HG03196 (cell line): ENCODE measurements at regions not wholly inside any gene's neighbourhood (a gene's known extent, or its start where the extent isn't known, plus 50 kb on each side); places are given as distances from the start of the nearest gene placed in this dataset.

Experiments used
- ATAC-seq: cut with Tn5 transposase; IDR thresholded peaks from one replicate; pipeline ENCODE4 v1.9.1; 2021; ENCODE audit not compliant: unreplicated experiment

DNA sequence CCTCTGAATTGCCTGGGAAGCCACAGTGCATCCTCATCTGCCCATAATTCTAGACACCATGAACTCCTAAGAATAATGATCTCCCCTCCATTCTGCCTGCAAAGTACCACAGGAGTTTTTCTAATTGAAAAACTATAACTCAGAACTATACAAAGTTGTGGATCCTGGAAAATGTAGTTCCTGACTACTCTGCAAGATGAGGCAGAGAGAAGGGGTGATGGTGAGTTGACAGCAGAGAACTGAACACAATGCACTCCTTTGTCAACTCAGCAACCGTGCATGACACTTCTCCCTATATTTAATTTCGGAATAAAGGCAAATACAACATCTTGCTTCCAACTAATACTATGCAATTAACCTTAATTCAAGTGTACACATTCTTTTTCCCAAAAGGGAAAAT, 471.1 kb upstream of the FAM98A start:
- no peak for ATAC-seq

DNA sequence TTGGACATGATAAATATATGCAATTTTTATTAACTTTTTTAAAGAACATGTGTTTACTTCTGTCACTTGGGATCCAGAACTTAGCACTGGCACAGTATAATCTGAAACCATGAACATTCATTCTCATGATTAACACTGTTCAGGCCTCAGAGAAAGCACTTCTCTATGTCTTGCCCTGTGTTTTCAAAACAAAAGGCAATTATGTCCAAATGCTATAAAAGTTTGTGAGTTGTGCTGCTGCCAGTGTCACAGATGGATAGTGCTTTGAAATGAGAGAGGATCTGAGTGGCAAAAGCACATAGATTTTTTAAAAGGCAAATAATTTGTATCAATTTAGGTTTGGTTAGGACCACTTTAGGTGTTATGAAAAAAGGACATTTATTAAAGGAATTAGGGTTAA, 470.5 kb upstream of the FAM98A start:
- ATAC-seq = no peak

DNA sequence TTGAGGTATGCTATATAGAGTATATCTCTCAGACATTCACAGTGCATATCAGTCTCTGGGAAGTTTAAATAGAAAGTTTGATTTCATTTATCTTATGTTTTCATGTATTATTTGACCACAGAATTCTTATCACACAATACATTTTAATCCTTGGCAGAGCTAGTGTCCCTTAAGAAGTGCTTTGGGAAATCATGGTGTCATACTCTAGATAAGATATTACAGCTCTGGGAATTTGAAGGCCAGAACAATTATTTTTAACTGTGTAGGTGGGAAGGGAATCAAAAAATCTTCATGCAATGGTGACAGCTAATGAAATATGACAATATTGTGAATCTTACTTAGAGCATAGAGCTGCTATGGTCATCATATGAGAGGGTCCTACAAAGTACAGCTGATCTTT, 451.3 kb upstream of the FAM98A start:
- ATAC-seq = no peak

DNA sequence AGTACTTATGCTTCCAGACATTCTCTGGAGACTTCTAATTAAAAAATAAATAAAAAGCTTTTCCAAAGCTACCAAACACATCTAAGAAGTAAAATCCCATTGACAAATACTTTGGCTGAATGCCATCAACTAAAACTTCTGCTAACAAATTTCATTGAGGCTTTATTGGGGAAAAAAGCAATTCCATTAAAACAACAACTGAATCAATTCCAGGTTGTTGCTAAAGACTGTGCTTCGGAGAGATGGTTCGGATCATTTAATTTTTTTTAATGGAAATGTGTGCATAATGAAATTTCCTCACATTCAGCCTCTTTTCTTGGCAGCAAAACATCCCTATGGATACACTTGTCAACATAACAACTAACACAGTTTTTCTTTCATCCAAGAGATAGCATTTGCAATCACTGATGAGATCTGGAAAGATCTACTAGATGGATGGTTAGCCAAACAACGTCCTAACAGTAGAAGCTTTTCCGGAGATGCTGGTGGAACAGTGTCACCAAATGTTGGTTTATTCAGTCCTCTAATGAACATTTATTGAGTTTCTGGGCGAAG, 446.1 kb upstream of the FAM98A start:
- ATAC-seq = no peak

DNA sequence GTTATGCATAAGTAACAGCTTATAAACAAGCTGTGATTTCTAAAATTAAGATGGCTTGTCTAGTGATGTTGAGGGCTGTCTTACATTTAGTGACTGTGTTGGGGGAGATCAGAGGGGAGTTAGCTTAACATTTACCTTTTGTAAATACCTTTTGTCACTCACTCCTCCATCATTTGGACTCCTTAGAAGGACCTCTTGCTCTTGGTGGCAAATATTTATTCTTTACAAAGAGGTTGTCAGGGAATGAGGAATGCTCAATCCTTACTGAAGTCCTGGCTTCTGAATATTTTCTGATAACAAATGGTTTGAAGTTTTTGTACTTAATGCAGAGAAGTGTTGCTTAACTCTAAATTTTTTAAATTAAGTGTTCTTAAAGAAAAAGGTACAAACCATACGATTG, 438.8 kb upstream of the FAM98A start:
- ATAC-seq = no peak

DNA sequence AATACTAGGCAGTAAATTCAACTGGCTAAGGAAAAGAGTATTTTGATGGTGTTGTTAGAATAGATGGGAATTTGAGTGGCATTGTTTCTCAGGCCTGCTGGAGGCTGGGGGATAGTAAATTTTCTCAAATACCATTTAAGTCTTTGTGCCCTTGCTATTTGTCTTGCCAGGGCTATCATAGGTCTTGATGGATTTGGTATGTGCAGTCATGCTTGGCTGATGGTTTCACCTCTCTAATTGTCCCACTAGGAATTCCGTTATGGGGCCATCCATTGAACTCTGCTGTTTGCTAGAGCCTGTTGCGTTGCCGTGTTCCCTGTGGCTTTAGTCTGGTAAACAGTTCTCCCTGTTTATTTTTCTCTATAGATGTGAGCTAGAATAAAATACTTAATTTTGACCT, 438.1 kb upstream of the FAM98A start:
- no peak for ATAC-seq

DNA sequence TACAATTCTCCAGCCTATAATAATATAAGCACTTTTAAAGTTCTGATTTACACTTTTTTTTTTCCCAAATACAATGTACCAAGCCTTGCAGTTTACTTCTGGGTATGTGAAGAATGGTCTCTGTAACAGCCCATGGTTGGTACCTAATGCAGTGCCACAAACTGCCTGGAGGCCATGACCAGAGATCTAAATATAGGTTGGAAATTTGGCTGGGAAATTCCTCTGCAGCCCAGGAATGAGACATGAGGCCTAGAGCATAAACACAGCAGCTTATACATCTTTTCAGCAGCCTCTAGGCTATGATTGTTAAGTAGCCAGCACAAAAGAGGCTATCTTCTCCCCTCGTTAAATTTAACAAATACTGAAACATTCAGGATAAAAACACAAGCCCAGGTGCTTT, 432.0 kb upstream of the FAM98A start:
- ATAC-seq = no peak

DNA sequence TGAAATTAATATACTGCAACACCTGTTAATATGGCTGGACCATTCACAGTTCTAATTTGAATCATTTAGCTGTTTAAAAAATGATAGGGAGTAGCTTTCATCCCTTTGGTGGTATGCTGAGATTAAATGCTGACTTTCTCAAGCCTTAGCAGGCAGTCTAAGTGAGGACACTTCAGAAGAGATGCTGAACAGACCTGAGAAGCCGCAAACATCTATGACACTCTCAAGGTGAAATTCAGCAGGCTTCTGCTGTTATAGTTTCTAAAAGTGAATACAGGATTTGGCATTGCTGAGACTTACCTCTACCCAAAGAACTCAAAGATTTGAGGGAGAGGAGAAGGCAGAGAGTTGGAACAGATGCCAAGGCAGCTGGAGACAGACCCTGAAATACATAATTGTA, 431.2 kb upstream of the FAM98A start:
- no peak for ATAC-seq

DNA sequence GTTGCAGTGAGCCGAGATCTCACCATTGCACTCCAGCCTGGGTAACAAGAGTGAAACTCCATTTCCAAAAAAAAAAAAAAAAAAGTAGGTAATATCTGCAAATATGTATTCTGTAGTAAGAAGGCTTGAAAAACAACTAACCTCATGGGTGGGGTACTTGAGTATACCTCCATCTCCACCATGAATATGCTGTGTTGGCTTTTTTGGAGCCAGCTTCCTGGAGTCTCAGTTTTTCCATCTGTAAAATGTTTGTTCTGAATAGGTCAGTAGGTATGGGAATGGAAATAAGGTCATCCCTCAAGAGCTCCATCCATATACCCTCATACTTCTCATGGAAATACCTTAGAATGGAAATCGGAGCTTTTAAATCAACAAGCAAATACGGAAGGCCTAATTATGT, 430.0 kb upstream of the FAM98A start:
- no peak for ATAC-seq

DNA sequence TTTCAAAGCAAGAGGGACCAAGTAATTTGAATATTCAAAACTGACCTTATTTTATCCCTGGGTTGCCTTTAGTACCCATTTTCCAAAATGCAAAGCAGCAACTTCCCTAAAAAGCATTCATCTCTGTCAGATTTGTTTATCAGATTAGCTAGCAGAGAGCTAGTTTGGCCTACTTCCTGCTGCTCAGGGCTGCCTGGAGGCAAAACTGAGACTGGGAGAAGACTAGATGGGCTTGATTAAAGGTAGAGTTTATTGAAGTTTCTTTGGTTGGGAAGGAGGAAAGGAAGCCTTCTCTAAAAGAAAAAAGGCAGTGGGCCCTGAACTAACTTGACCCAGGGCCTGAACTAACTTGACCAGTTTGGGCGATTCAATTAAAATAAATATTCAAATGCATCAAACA, 426.1 kb upstream of the FAM98A start:
- no peak for ATAC-seq

DNA sequence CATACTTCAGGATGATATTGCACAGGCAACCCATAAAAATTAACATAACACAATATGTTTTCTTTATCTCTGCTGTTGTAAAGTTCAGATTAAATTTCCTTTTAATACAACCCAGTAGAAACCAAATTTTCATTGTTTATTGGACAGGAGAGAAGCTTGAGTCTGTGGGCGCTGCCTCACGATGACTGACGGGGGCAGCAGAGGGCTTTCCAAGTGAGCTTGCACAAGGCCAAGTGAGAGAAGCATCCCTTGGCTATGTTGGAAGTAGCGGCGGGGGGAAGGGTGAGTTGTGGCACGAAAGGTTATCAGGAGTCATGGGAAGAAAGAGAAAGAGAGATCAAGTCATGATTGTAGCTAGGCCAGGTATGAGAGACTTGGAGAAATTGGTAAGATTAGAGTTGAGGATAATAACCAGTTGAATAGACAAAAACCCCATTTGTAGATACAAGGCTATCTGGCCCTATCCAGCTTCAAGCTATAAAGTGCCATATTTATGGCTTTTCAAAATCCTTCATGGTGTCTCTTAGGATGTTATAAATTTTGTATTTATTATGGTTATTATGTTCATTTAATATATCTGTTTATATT, 413.7 kb upstream of the FAM98A start:
- ATAC-seq = no peak

DNA sequence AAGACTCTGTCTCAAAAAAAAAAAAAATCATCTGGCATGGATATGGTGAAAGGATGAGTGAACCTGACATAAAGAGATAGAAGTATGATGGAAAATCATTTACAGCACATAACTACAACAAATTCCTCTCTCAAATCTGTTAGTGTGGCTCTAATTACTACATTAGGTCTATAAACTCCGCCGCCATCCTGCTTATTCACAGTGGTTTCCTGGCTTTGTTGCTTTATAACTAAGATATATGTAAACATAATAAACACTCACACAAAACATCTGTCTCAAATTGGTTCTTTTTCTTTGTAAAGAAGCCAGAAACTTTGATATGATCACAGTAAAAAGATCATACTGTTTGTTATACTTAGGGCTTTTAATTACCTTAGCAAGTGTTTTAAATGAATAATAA, 412.6 kb upstream of the FAM98A start:
- ATAC-seq = no peak

DNA sequence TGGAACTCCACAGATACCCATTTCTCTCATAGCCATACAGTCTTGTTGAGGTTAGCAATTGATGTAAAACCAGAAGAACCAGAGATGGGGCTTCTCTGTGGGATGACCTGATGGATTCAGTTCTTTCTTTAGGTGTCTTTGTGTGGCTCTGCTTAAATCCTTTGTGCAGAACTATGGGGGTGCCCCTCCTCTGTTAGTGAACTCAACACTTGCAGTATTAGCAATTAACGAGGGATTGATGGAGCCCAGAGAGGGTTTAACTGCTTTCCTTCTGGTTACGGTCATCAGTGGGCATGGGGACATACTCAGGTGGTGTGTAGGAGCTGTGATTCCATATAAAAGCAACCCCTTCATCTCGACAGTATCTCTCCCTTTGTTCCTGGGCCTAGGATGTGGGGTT, 406.8 kb upstream of the FAM98A start:
- ATAC-seq = no peak

DNA sequence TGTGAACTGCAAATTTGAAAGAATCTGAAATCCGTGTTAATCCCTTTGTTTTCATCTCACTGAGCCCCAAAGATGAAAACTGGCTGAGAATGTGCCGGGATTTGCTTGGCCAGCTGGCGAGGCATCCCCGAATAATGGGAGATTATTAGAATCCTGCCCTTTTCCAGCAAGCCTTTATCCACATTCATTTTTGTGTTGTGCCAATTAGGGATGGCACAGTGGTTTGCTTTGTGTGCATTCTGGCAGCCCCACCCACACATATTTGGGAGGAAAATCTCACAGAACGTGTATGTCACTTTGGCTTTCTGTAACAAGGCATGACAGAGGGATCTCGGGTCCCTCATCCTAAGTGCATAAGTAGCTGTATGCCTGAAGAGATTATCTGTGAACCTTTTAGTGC, 405.8 kb upstream of the FAM98A start:
- no peak for ATAC-seq

DNA sequence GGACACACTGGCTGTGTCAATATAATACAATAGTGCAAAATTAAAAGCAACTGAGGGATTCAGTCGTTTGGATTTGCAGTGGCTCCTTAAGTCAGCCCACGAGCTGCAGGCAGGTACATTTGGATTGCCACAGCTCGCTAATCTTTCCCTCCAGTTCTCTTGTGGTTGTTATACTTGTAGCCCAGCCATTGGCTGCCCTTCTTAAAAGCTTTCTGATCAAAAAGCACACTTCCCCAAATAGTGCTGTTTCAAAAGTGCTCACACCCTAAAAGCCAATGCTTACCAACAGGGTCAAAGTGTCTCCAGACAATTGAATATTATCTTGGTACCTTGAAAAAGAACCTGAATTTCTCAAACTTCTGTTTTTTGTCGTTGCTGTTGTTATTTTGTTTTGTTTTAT, 404.7 kb upstream of the FAM98A start:
- ATAC-seq = no peak

DNA sequence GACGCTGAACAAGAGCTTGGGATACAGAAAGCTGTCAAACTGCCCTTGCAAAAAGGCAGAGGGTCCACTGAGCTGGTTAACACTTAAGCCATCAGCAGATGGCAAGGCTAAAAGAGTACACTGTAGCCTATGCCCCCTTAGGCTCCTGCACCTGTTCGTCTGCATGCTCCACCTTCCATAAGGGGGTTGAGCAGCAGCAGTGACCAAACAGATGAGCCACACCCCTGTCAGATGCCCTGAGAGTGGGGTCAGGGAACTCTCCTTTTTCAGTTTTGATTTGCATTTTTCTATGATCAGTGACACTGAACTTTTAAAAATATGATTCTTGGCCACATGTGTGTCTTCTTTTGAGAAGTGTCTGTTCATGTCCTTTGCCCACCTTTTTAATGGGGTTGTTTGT, 402.5 kb upstream of the FAM98A start:
- no peak for ATAC-seq

DNA sequence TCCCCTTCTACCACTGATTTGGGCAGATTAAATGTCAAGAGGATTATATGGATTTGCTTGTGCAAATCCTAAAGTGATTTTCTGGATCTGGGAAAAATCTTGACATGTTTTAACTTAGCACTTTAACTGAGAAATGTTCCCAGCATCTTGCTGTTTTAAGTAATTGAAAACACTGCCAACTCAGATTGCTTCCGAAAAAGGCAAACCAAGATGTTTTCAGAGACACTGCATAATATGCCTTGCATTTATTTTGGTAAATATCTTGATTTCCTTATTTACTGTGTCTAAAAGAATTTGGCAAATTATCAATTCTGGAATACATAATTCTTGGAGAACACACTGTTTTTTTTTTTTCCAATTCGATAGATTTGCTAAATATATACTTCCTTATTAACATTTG, 385.0 kb upstream of the FAM98A start:
- ATAC-seq = no peak

DNA sequence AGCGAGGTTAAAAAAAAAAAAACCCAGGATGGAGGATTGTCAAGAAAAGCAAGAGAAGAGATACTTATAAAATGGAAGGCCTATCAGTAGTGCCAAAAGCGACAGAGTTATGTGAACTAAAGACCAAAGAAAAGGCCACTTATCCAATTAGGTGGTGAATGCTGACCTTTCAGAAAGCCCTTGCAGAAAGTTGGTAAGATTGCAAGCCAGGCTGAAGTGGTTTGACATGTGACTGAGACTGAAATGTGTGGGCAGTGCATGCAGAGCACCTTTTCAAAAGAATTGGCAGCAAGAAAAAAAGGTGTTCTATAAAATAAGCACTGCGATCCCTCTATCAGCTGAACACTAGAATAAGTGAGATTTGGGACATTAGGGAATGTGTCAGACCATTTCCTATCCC, 379.4 kb upstream of the FAM98A start:
- ATAC-seq = no peak

DNA sequence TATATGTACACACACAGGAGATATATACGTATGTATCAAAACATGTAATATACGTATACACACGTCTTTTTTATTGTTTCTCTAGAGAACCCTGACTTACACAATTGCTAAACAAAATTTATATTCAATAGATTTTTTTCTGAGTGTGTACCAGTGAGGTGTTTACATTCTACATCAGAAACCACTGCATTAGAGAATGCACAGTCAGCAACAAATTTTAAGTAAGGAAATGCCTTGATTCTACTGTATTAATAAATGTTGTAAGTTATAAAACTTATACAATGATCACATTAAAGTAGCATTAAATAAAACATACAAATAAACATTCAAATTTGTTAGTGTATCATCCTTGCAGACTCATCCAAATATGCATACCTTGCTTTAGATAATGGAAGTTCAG, 376.4 kb upstream of the FAM98A start:
- no peak for ATAC-seq

DNA sequence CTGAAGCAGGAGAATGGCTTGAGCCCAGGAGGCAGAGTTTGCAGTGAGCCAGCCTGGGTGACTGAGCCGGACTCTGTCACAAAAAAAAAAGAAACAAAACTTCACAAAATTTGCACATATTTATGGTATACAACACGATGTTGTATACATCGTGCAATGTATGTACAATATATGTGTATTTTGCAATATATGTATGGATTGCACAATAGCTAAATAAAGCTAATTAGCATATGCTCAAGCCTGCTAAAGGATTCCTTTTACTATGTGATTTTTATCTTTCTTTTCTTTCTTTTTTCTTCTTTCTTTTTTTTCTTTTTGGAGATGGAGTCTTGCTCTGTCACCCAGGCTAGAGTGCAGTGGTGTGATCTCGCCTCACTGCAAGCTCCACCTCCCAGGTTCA, 368.0 kb upstream of the FAM98A start:
- ATAC-seq = no peak

DNA sequence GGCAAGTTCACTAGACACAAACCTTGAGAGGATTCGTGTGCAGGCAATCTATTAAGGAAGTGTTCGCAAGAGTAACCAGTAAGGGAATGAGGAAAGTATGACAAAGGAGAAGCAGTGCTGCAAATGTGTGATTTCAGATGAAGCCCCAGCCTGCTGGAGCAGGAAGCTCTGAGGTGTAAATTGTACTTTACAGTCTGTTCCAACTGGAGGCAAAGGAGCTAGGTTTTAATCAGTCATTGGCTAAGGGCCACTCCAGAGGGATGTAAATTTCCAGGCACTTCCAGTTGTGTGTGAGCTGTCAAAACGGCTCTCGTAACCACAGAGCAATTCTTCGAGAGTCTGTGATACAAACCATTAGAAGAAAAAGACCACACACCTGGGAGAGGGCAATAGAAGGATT, 359.5 kb upstream of the FAM98A start:
- no peak for ATAC-seq

DNA sequence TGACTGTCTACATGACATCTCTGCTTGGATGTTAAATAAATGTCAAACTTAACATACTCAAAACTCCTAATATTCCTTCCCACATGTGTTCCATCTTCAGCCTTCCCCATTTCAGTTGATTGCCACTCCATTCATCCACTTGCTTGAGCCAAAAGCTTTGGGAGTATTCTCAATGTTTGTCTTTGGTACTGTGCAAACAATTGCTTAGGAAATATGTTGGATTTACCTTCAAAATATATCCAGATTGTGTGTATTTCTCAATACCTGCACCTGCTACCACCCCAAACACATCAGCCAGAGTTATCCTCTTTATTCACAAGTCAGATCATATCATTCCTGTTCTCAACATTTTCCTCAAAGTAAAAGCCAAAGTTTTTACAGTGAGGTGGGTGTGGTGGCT, 350.3 kb upstream of the FAM98A start:
- ATAC-seq = no peak

DNA sequence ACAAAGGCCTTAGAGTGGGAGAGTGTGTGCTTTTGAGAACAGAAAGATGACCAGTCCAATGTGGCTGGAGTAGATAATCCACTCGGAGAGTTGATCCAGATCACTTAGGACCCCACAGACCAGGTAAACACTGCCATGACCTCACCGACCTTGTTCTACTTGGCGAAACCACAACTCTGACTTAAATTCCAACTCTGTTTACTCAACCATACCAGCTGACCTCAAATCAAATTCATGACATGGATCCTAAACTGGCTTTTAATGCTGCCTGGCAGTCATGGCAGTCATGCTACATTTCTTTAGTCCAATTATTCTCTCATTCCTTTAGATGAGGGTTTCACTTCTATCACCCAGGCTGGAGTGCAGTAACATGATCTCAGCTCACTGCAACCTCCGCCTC, 347.1 kb upstream of the FAM98A start:
- no peak for ATAC-seq

DNA sequence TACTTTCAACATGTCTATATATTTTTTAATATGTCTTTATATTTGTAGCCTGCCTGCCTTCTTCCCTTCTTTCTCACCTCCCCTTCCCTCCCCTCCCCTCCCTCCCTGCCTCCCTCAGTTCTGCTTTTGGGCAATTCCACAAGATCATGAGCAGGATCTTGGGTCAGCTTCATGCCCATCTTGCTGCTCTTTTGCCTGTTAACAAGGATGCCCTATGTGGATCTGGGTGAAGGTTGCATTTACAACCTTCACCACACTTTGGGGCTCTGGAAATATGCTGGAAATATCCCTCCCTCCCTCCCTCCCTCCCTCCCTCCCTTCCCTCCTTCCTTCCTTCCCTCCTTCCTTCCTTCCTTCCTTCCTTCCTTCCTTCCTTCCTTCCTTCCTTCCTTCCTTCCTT, 334.1 kb upstream of the FAM98A start:
- no peak for ATAC-seq
